Fibroblast of skin of left biceps (primary cell): ENCODE measurements at regions not wholly inside any gene's neighbourhood (a gene's known extent, or its start where the extent isn't known, plus 50 kb on each side); places are given as distances from the start of the nearest gene placed in this dataset.
"Not testable (repeated sequence)": the region's sequence is repeated elsewhere in the genome, so short reads cannot be mapped to it uniquely, and the experiment has no call there.

Experiments used
- DNase-seq, 2 experiments: peaks; one replicate each; pipeline ENCODE4 v3.0.0-alpha.2; 2013; ENCODE audit warnings: low read depth in 2 of 2

GRCh38 chr3:176075491-176075890 lies 1121.8 kb downstream of the TBL1XR1 start:
- no peak for DNase-seq

GRCh38 chr3:176075046-176075445 lies 1122.2 kb downstream of the TBL1XR1 start:
- DNase-seq, result no peak

- DNase-seq, result peak in 1 of 2 experiments; percentile 12
Measured at GRCh38 chr3:176074096-176074495, 1123.2 kb downstream of the TBL1XR1 start.

GRCh38 chr3:176071943-176072342 lies 1125.3 kb downstream of the TBL1XR1 start:
- DNase-seq, result no peak

DNA sequence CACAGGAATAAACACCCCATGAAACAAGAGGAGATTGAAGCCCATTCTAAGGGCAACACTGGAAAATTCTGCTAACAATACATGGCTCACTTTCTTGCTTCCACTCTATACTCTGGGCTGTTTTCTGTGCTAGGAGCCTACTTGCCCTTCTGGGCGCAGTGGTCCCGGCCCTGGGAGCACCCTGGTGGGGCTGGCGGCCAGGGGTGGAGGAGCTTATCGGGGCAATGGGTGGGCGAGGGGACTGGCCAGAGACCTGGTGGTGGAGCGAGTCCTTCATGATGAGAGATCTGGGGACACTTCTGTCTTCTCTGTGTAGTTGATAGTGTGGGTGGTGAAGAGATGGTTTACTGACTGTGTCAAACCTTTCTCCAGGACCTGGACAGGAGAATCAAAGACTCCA lies 1128.5 kb downstream of the TBL1XR1 start:
- no peak for DNase-seq

DNA sequence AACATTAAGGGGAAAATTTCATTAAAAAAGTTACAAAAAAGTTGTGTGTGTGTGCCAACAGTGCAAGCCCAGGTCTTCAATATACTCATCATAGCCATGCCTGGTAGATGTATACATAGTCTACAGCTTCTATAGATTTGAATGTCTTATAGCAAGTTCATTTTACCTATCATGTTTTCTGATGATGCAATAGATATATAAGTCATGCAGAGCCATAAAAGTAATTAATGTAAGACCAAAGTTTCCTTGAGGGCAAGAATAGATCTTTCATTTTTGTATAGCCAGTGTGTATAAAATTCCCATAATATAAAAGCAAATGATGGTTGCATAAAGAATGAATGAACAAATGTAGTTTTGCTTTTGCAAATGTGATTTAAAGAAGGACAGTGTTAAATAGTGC lies 1138.4 kb downstream of the TBL1XR1 start:
- no peak for DNase-seq

- DNase-seq, result no peak
Measured at GRCh38 chr3:176055836-176056235, 1141.4 kb downstream of the TBL1XR1 start.

- no peak for DNase-seq
Measured at GRCh38 chr3:176051766-176052165, 1145.5 kb downstream of the TBL1XR1 start.

- DNase-seq, result no peak
Measured at GRCh38 chr3:176046703-176047102, 1150.6 kb downstream of the TBL1XR1 start.

DNA sequence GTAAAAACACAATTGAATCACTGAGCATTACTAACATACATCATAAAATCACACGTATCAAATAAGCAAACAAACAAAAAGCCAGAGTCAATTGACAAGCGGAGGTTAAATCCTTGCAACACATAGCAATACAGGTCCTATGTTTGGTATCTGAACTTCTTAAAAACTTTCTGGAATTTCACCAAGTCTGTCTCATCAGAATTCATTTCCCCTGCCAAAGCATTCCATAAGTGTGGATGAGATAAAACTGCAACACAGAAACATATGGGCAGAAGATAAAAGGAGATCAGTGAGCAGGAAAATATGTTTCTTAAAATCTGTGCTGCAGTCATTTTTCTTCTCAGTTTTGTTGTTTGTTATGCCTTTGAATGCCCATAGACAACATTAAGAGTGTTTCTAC lies 1155.5 kb downstream of the TBL1XR1 start:
- DNase-seq, result peak; percentile 66 to 68

- no peak for DNase-seq
Measured at GRCh38 chr3:176041185-176041584, 1156.1 kb downstream of the TBL1XR1 start.

DNA sequence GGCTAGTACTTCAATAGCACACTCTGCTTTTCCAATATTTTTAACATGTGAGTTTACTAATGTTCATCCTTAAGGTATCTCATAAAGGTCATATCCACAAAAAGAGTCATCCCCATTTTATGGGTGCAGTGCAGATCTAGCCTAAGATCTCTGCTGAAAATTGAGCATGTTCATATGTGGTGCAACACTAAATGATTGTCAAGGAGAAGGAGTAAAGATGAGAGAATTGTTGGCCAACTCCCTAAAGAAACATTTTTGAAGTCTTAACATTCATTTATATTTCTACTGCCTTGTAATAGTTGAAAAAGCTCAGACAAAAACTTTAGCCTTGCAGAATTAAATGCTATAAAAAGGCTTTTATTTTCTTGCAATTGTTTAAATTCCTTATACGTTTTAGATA lies 1159.6 kb downstream of the TBL1XR1 start:
- no peak for DNase-seq

GRCh38 chr3:176032043-176032442 lies 1165.2 kb downstream of the TBL1XR1 start:
- DNase-seq, result no peak

- not testable (repeated sequence) for DNase-seq
Measured at GRCh38 chr3:176016203-176016602, 1157.1 kb downstream of the NAALADL2 start.

- DNase-seq, result not testable (repeated sequence)
Measured at GRCh38 chr3:176015228-176015627, 1156.1 kb downstream of the NAALADL2 start.

- DNase-seq, result no peak
Measured at GRCh38 chr3:176009256-176009655, 1150.1 kb downstream of the NAALADL2 start.

GRCh38 chr3:176005564-176005963 lies 1146.4 kb downstream of the NAALADL2 start:
- DNase-seq, result no peak

- DNase-seq, result no peak
Measured at GRCh38 chr3:175989161-175989560, 1130.0 kb downstream of the NAALADL2 start.

- DNase-seq, result no peak
Measured at GRCh38 chr3:175988401-175988800, 1129.3 kb downstream of the NAALADL2 start.

GRCh38 chr3:175985781-175986180 lies 1126.6 kb downstream of the NAALADL2 start:
- no peak for DNase-seq

DNA sequence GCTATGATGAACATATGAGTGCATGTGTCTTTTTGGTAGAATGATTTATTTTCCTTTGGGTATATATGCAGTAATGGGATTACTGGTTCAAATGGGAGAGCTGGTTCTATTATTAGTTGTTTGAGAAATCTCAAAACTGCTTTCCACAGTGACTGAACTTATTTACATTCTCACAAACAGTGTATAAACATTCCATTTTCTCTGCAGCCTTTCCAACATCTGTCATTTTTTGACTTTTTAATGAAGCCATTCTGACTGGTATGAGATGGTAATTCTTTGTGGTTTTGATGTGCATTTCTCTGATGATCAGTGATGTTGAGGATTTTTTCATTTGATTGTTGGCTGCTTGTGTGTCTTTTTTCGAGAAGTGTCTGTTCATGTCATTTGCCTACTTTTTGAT lies 1124.2 kb downstream of the NAALADL2 start:
- peak; percentile 19 to 32 for DNase-seq

DNA sequence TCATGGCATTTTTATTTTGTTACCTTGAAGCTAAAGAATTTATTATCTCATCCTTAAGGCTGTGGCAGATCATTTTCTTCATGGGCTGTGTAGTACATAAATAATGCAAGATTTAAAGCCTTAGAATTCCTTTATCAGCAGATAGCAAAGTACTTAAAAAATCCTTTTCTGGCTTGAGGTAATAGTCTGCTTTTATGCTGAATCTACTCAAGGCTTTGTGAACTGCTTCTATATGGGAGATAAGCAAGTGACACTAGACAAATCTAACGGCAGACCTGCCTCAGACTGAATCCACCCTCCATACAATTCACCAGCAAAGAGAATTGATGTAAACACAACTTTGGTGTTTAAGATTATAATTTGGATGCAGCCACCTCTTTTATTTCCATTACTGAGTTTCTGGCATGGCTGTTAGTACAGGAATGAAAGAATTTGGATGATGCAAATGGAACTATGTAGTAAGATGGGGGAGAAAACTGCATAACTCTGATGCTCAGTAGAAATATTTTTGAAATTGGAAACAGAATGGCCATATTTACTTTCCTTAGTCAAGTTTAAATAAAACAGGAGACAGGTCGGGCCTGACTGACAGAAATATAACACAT lies 1121.5 kb downstream of the NAALADL2 start:
- peak; percentile 32 to 44 for DNase-seq

DNA sequence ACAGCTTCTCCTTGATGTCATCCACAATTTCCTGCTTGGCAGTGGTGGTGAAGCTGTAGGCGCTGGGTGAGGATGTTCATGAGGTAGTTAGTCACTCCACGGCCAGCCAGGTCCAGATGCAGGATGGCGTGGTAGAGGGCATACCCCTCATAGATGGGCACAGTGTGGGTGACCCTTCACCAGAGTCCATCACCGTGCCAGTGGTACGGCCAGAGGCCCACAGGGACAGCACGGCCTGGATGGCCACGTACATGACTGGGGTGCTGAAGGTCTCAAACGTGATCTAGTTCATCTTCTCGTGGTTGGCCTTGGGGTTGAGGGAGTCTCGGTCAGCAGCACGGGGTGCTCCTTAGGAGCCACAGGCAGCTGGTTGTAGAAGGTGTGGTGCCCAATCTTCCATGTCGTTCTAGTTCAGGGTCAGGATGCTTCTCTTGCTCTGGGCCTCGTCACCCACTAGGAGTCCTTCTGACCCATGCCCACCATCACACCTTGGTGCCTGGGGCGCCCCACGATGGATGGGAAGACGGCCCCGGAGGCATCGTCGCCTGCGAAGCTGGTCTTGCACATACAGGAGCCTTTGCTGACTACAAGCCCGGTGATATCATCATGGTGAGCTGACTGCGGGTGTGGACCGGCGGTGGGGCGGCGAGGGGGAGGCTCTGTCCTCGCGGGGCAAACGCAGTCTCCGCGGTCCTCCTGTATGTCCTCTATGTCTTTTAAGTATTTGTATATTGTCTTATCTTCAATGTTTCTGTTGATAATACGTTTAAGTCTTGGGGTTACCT lies 1119.0 kb downstream of the NAALADL2 start:
- DNase-seq, result no peak
